Choroid plexus epithelial cell (primary cell): ENCODE measurements at regions not wholly inside any gene's neighbourhood (a gene's known extent, or its start where the extent isn't known, plus 50 kb on each side); places are given as distances from the start of the nearest gene placed in this dataset.
A peak's percentile ranks its signal among the peaks of the same experiment; 100 is the strongest.

ENCODE experiments used
- DNase-seq: peaks from one replicate; pipeline ENCODE4 v3.0.0-alpha.2; 2010; ENCODE audit warnings: low read depth
- H3K4me3 ChIP-seq: 2 replicates; pipeline ENCODE4 v1.5.1; 2011; ENCODE audit warnings: low read depth, mild to moderate bottlenecking, control low read depth, low read length, moderate library complexity
- TF ChIP-seq, protein P1 (sequence below): conservative IDR thresholded peaks from 2 replicates; pipeline ENCODE4 v1.5.1; 2011; ENCODE audit warnings: low read depth, mild to moderate bottlenecking, control low read depth, inconsistent platforms, low read length, moderate library complexity

DNA sequence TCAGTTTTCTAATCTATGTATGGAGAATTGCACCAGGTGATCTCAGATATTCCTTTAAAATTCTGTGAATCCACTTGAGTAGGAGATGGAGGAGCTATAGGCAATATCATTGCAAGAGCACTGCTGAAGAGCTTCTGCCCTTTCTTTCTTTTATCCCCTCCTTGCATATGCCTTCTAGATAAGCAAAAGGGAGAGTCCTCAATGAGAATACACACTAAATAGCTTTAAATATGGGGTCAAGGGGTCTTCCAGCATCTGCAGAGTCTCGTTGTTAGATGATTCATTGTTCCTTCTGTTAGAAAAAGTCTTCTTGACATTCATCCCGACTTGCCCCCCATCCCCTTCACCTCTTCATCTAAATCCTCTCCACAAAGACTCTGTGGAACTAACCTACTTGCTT lies 156.1 kb downstream of the PIK3R1 start:
- no peak overlapping the region for H3K4me3 ChIP-seq
- no peak for DNase-seq
- TF ChIP-seq, protein P1, sequence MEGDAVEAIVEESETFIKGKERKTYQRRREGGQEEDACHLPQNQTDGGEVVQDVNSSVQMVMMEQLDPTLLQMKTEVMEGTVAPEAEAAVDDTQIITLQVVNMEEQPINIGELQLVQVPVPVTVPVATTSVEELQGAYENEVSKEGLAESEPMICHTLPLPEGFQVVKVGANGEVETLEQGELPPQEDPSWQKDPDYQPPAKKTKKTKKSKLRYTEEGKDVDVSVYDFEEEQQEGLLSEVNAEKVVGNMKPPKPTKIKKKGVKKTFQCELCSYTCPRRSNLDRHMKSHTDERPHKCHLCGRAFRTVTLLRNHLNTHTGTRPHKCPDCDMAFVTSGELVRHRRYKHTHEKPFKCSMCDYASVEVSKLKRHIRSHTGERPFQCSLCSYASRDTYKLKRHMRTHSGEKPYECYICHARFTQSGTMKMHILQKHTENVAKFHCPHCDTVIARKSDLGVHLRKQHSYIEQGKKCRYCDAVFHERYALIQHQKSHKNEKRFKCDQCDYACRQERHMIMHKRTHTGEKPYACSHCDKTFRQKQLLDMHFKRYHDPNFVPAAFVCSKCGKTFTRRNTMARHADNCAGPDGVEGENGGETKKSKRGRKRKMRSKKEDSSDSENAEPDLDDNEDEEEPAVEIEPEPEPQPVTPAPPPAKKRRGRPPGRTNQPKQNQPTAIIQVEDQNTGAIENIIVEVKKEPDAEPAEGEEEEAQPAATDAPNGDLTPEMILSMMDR = no peak

DNA sequence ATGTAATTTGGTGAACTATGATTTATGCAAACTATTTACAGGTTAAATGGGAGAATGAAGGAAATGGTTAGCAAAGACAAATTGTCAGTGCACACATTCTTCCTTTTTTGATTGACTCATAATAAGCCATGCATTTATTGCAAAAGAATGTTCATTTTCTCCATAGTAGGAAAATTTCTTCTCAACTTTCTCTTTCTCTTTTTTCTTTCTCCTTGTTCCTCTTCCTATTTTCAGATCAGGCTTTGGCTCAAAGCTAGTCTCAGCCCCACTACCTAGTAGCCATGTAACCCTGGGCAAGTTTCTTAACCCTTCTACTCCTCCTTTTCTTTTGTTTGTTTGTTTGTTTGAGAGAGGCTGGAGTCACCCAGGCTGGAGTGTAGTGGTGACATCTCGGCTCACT lies 156.6 kb downstream of the PIK3R1 start:
- no peak for DNase-seq
- TF ChIP-seq, protein P1 = no peak
- H3K4me3 ChIP-seq = no peak overlapping the region

DNA sequence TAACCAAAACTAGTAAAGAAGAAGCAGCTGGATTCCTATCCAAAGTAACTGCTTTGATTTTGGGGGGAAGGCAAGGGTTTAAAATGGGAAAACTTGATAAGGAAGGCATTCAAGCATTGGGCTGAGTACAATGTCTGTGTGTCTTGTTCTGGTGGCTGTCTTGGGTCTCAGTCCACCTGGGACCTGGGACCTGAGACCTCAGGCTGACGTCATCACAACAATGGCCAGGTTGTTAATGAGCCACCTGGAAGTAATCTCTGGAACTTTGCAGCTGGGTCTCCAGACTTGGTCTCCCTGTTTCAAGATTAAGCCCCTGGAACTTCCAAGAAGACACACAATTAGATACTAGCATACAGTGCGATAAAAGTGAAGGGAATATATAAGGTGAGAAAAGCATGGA lies 157.5 kb downstream of the PIK3R1 start:
- TF ChIP-seq, protein P1 = no peak
- no peak overlapping the region for H3K4me3 ChIP-seq
- no peak for DNase-seq

DNA sequence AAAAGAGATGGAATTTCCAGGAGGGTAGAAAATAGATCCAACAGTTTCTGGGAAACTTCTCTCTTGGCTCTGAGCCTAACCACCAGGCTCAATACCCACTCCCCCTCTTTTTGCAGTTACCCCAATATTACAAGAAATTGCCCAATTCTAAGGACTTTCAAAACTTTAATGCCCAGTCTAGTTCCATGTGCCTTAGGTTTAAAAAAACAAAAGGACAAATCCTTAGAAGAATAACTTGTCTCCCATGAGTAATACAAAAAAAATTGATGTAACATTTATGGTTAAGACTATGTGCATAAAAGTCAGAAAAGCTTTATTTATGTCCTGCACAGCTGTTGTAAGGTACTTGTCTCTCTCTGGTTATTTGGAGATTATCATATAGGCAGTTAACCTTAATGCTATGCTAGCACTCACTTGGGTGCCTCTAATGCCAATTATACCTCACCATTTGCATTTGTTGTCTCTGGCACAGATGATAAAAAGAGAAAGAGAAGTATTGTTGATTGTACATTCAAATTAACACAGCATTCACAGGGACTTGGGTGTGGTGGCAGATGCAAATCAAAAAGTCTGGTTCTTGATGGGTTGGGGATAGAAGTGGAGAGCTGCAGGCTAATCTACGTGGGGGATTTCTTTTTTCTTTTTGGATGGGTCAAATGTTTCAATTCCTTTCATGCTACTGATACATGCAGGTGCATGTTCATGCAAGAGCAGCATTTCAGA lies 159.4 kb downstream of the PIK3R1 start:
- TF ChIP-seq, protein P1 = no peak
- no peak for DNase-seq
- no peak overlapping the region for H3K4me3 ChIP-seq

- H3K4me3 ChIP-seq = no peak overlapping the region
- DNase-seq = no peak
- TF ChIP-seq, protein P1 = no peak
These were observed 160.0 kb downstream of the PIK3R1 start for GRCh38 chr5:68375540-68375939.

DNA sequence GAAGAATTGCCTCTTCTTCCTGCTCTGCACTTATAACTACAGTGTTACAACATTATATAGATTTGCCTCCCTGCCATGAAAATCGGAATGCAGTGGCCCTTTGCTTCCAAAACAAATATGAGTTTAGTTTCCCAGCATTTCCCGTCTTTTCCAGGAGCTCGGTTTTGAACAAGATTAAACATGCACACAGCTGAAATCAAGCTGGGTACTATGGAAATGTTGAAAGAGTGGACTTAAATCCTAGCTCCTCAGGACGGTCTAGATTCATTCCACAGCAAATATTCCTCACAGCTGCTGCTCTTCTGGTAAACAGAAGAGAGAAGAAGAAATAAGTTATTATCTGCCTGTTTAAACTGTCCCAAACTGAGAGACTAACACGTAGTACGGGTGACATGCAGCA lies 161.4 kb downstream of the PIK3R1 start:
- TF ChIP-seq, protein P1 = no peak
- no peak overlapping the region for H3K4me3 ChIP-seq
- DNase-seq = peak; percentile 39

GRCh38 chr5:68377733-68378132 lies 162.2 kb downstream of the PIK3R1 start:
- H3K4me3 ChIP-seq = no peak overlapping the region
- DNase-seq = no peak
- TF ChIP-seq, protein P1 = no peak
